ENCODE measurements at regions not wholly inside any gene's neighbourhood (a gene's known extent, or its start where the extent isn't known, plus 50 kb on each side); places are given as distances from the start of the nearest gene placed in this dataset.

DNA sequence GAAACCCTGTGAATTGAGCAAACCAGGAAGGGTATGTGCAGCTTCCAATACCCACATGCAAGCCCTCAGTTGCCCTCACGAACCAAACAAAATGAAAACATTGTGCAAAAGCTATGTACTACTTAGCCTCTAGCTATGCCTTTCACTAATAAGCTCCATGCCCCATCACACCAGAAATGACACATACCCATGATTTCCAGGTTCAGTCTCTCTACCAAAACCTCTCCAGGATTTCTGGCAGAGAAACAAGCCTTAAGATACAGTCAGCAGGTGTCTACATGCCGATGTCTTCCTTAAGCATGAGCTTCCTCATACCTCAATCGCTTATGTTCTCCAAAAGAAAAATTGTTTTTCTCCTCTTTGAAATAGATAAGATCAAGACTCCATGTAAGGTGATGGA lies 527.8 kb upstream of the AUTS2 start:
- BruUV-seq (replicated peaks), result no TSS peak
- H3K9ac ChIP-seq (ENCODE audit: low read depth, low read length), result no peak overlapping the region
- no peak for ATAC-seq (ENCODE audit: low read depth)
- H3K23ac ChIP-seq (ENCODE audit: low read depth, low read length), result no peak overlapping the region
- no peaks in the 10 kb centered on the region for H3K79me1 ChIP-seq (ENCODE audit: low read depth in 1 of 2, low read length in 2 of 2)
- intact Hi-C loops (cut with micrococcal nuclease) (no loop called here), dilution Hi-C loops (cut with HindIII; ENCODE audit: low sequenced_read_pairs, unreplicated experiment) (no loop called here), in situ Hi-C loops (cut with MboI; ENCODE audit: low sequenced_read_pairs) (no loop called here)
- H3K4ac ChIP-seq (ENCODE audit: low read depth, low read length), result no peak overlapping the region
- no peak overlapping the region for H4K5ac ChIP-seq (ENCODE audit: low read depth, low read length)
- no peak overlapping the region for H4K91ac ChIP-seq (ENCODE audit: insufficient read depth, low read depth, low read length)
- peaks cover 7% of the 10 kb centered on the region for H3K9me3 ChIP-seq (ENCODE audit: control insufficient read depth, insufficient read depth, low read length)
- no peaks in the 10 kb centered on the region for H3K9me1 ChIP-seq (ENCODE audit: insufficient read depth, low read length)
- H3K14ac ChIP-seq (replicated peaks; ENCODE audit: low read depth, low read length), result no peak overlapping the region
- H2BK20ac ChIP-seq (ENCODE audit: low read depth, low read length), result no peak overlapping the region
- no peak overlapping the region for H2BK15ac ChIP-seq (ENCODE audit: low read depth, low read length)
- H3K27me3 ChIP-seq (ENCODE audit: control insufficient read depth, insufficient read depth, low read length), result no peaks in the 10 kb centered on the region
- POLR2A ChIA-PET (ENCODE audit: unreplicated experiment), result no interaction called here
- H3K4me3 ChIP-seq (ENCODE audit: insufficient read depth, low read depth, low read length), result no peak overlapping the region
- no peak for DNase-seq
- no peak overlapping the region for H2AK9ac ChIP-seq (replicated peaks; ENCODE audit: low read depth, low read length, poor library complexity)
- no peaks in the 10 kb centered on the region for H4K20me1 ChIP-seq (ENCODE audit: insufficient read depth, low read length)
- no peak overlapping the region for H4K8ac ChIP-seq (ENCODE audit: low read depth in 2 of 2, low read length in 2 of 2)
- H3K4me2 ChIP-seq (ENCODE audit: low read depth, low read length), result no peak overlapping the region
- no peak overlapping the region for H2BK120ac ChIP-seq (ENCODE audit: low read depth, low read length)
- CTCF ChIA-PET, result no interaction called here
- no peak overlapping the region for H3K56ac ChIP-seq (ENCODE audit: extremely low read depth, insufficient read depth, low read length)
- no peak overlapping the region for H2AK5ac ChIP-seq (ENCODE audit: low read depth, low read length)
- no CpG with 5 or more reads among the region's 3 CpGs for WGBS, 2 experiments (ENCODE audit: extremely low coverage in 2 of 2, insufficient read length in 1 of 2)
- no peaks in the 10 kb centered on the region for H3K4me1 ChIP-seq (ENCODE audit: control insufficient read depth, insufficient read depth, low read length)
- H3K27ac ChIP-seq (ENCODE audit: insufficient read depth, low read length), result no peak overlapping the region
- TF ChIP-seq SMC3 (IDR thresholded peaks at IDR 0.05; ENCODE audit: low read depth, low read length), result no peak
- TF ChIP-seq RAD21 (IDR thresholded peaks at IDR 0.05; ENCODE audit: low read length), result no peak
- no peak for TF ChIP-seq MXI1 (IDR thresholded peaks at IDR 0.05; ENCODE audit: borderline replicate concordance, low read depth, low read length)
- TF ChIP-seq CHD1 (IDR thresholded peaks at IDR 0.05; ENCODE audit: low read depth, low read length), result no peak
- TF ChIP-seq BHLHE40 (IDR thresholded peaks at IDR 0.05; ENCODE audit: low read depth, low read length), result no peak
- TF ChIP-seq, protein P1, sequence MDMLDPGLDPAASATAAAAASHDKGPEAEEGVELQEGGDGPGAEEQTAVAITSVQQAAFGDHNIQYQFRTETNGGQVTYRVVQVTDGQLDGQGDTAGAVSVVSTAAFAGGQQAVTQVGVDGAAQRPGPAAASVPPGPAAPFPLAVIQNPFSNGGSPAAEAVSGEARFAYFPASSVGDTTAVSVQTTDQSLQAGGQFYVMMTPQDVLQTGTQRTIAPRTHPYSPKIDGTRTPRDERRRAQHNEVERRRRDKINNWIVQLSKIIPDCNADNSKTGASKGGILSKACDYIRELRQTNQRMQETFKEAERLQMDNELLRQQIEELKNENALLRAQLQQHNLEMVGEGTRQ (IDR thresholded peaks at IDR 0.05; ENCODE audit: low read depth, low read length), result no peak
- TF ChIP-seq POLR2A (IDR thresholded peaks at IDR 0.05; ENCODE audit: low read depth, low read length), result no peak
- TF ChIP-seq, protein P2, sequence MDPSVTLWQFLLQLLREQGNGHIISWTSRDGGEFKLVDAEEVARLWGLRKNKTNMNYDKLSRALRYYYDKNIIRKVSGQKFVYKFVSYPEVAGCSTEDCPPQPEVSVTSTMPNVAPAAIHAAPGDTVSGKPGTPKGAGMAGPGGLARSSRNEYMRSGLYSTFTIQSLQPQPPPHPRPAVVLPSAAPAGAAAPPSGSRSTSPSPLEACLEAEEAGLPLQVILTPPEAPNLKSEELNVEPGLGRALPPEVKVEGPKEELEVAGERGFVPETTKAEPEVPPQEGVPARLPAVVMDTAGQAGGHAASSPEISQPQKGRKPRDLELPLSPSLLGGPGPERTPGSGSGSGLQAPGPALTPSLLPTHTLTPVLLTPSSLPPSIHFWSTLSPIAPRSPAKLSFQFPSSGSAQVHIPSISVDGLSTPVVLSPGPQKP (IDR thresholded peaks at IDR 0.05; ENCODE audit: borderline replicate concordance, low read depth, low read length), result no peak
- no peak for TF ChIP-seq RFX5 (IDR thresholded peaks at IDR 0.05; ENCODE audit: low read depth, low read length)
- TF ChIP-seq CEBPB (IDR thresholded peaks at IDR 0.05; ENCODE audit: low read depth, low read length), result no peak
- TF ChIP-seq MAZ (IDR thresholded peaks at IDR 0.05; ENCODE audit: borderline replicate concordance, low read depth, low read length), result no peak
- TF ChIP-seq FOS (IDR thresholded peaks at IDR 0.05; ENCODE audit: low read depth, low read length), result no peak
- H2AFZ ChIP-seq (replicated peaks; ENCODE audit: low read length, poor library complexity), result no peak overlapping the region
- H2BK5ac ChIP-seq (ENCODE audit: low read depth, low read length, poor library complexity, severe bottlenecking), result no peak overlapping the region
- no peaks in the 10 kb centered on the region for H3K36me3 ChIP-seq (ENCODE audit: control insufficient read depth, insufficient read depth, low read length)
- no peak overlapping the region for H3K18ac ChIP-seq (ENCODE audit: low read depth, low read length)

All from IMR-90 (cell line).